C1 segment of cervical spinal cord (tissue), 14 donors: ENCODE measurements at regions not wholly inside any gene's neighbourhood (a gene's known extent, or its start where the extent isn't known, plus 50 kb on each side); places are given as distances from the start of the nearest gene placed in this dataset.

Experiments
- DNase-seq, 14 donors: peaks; one replicate each; lab custom pipeline; 2025; lab: John Stamatoyannopoulos, UW

- DNase-seq, result no peak
These were observed 340.8 kb upstream of the KLF6 start for GRCh38 chr10:4125776-4126175.

GRCh38 chr10:4121502-4122380 is 336.7 kb upstream of the KLF6 start:
- no peak for DNase-seq

- no peak for DNase-seq
These were observed 335.3 kb upstream of the KLF6 start for GRCh38 chr10:4120096-4120853.

- no peak for DNase-seq
These were observed 334.1 kb upstream of the KLF6 start for GRCh38 chr10:4119107-4119506.

GRCh38 chr10:4117604-4118003 is 332.6 kb upstream of the KLF6 start:
- DNase-seq, result no peak

- DNase-seq, result no peak
These were observed 326.6 kb upstream of the KLF6 start for GRCh38 chr10:4111643-4112042.

GRCh38 chr10:4109469-4109868 is 324.5 kb upstream of the KLF6 start:
- DNase-seq, result no peak

- DNase-seq, result no peak
These were observed 323.7 kb upstream of the KLF6 start for GRCh38 chr10:4108693-4109092.

- no peak for DNase-seq
These were observed 322.4 kb upstream of the KLF6 start for GRCh38 chr10:4107285-4107851.

GRCh38 chr10:4103603-4104002 is 318.6 kb upstream of the KLF6 start:
- DNase-seq, result no peak

- no peak for DNase-seq
These were observed 317.9 kb upstream of the KLF6 start for GRCh38 chr10:4102802-4103344.

GRCh38 chr10:4101918-4102654 is 317.1 kb upstream of the KLF6 start:
- DNase-seq, result no peak

- DNase-seq, result no peak
These were observed 315.4 kb upstream of the KLF6 start for GRCh38 chr10:4100380-4100779.

- no peak for DNase-seq
These were observed 314.2 kb upstream of the KLF6 start for GRCh38 chr10:4099202-4099601.

GRCh38 chr10:4095166-4095917 is 310.3 kb upstream of the KLF6 start:
- no peak for DNase-seq

GRCh38 chr10:4094751-4095150 is 309.7 kb upstream of the KLF6 start:
- no peak for DNase-seq

GRCh38 chr10:4093438-4093837 is 308.4 kb upstream of the KLF6 start:
- DNase-seq, result no peak

GRCh38 chr10:4088354-4089066 is 303.5 kb upstream of the KLF6 start:
- no peak for DNase-seq

GRCh38 chr10:4086131-4086898 is 301.3 kb upstream of the KLF6 start:
- no peak for DNase-seq
